ENCODE measurements at regions not wholly inside any gene's neighbourhood (a gene's known extent, or its start where the extent isn't known, plus 50 kb on each side); places are given as distances from the start of the nearest gene placed in this dataset.

- no peak for TF ChIP-seq EZH2 (IDR thresholded peaks at IDR 0.05; ENCODE audit: low read length)
- no peak for TF ChIP-seq CTCF (optimal IDR thresholded peaks at IDR 0.05 in 1 of 3, IDR thresholded peaks at IDR 0.05 in 1 of 3, conservative IDR thresholded peaks at IDR 0.05 in 1 of 3; ENCODE audit: extremely low read depth in 1 of 3, insufficient read depth in 2 of 3, low read length in 3 of 3)
Measured at GRCh38 chr3:10745392-10745791, 70.6 kb upstream of the SLC6A11 start.

Measured in keratinocyte (primary cell).